NOMO-1 treated with dmso at 0.1 percent for 144 hours (cell line): ENCODE measurements at regions not wholly inside any gene's neighbourhood (a gene's known extent, or its start where the extent isn't known, plus 50 kb on each side); places are given as distances from the start of the nearest gene placed in this dataset.

ENCODE experiments used
- DNase-seq: peaks from one replicate; lab custom pipeline; 2025; ENCODE audit not compliant: unreplicated experiment; lab: John Stamatoyannopoulos, UW

DNA sequence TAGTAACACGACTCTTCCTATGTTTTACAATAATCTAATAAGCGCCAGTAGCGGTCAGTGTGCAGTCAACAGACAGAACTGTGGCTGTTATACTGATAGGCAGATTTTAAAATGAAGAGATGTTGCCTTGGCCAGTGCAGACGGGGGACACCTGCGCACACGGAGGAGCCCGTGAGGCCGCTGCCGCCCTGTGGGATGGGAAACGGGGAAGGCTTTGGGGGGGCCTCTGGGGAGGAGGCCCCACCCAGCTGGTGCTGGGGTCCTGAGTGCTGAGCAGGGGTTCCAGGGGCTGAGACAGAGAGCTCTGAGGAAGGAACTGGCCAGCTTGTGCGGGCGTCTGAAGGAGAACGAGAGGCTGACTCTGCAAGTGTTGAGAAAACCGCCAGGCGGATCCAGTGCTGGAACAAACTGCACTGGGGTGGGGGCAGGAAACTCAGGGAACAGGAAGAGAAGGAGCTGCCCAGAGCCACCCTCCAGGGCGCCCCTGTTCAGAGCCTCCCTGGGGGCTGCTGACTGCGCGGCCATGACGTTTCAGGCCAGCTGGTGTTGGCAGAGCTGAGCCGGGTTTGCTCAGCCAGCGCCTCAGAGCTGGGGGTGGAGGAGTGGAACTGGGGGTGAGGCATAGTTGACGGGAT, 426.4 kb downstream of the TCERG1L start:
- no peak for DNase-seq

DNA sequence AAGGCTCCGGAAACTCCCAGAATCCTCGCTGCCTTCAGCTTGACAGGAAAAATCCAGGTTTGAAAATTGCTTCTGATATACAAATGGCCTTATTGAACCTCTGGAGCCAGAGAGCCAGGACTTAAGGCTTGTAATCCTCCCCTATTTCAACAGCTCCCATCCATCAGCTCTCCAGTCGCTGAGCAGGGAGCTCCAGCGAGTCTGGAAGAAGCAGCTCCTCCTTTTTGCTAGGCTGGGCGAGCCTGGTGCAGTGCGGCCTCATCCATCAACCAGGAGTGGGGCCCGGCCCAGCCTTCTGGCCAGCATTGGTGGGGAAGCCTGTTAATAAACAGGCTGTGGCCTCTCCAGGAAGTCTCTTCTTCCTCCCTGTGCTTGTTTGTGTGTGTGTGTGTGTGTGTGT, 424.4 kb downstream of the TCERG1L start:
- no peak for DNase-seq

DNA sequence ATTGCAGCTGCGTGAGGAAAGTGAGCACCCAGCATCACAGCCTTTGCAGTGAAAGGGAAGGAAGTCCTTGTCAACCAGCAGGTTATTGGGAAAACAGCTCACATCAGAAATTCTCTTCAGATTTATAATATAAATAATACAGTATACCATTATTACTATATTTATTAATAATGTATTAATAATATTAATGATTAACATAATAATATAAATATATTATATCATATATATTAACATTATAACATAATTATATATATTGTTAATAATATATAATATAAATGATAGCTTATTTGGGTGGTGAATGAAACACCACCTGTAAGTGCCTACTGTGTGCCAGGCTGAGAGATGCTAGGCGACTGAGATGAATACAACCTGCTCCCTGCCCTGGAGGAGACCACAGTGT, 423.0 kb downstream of the TCERG1L start:
- no peak for DNase-seq

DNA sequence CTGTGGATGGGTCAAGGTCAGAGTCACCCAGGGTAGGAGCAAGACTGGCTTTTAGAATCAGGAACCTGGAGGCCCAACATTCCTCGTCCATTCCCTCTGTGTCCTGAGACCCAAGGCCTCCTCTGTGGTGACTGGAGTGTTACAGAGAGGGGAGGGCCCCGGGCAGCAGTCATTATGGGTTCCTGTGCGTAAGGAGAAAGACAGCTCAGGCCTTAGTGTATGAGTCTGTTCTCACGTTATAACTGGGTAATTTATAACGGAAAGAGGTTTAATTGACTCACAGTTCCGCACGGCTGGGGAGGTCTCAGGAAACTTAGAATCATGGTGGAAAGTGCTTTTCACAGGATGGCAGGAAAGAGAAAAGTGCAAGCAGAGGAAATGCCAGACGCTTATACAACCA, 422.3 kb downstream of the TCERG1L start:
- no peak for DNase-seq

DNA sequence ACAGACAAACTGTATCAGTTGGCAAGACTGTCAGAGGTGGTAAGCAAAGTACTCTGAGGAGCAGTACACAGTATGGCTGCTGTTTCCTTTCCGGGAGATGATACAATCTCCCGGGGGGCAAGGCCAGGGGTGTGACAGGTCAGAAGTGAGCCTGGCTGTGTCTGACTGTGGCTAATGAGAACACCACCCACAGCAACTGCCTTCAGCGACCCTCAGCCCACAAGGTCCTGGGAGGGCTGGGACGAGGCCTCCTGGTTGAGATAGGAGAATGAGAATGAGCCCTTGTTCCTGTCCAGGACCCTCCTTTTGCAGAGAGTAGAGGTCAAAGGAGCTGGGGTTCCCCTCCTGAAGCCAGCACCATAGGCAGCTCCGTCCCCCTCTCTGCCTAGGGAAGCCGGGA, 421.7 kb downstream of the TCERG1L start:
- DNase-seq, result no peak

DNA sequence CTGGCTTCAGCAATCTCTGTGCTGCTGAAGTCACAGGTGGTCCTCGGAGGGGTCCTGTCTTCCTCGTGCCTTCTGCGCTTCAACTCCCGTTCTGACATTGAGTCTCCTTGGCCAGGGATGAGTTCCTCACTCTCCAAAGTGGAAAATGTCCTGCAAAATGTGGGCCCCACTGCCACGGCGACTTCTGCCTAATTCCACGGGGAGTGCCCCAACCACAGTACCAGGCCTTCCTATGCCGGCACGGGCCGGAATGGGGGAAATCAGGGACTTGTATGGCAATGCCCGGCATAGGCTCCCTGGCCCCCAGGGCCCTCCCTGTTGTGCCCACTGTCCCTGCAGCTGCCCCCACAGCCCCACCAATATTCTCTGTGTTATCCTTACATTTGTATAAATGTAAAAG, 420.5 kb downstream of the TCERG1L start:
- DNase-seq, result no peak

DNA sequence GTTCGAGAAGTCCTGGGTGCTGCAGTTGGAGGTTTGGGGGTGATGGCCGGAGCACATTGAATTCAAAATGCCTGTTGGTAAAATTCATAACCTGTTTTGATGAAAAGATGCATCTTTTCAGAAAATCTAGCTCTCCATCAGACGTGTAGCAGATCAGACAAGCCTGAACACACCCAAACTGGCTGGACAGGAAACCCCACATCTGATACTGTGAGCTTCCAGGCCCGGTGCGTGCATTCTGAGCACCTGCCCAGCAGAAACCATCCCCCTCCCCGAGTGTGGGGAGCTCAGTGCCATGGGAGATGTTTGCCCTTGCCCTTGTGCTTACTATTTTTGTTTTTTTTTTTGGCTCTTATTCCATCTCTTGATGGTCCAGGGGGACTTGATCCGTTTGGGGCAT, 417.1 kb downstream of the TCERG1L start:
- DNase-seq, result no peak

DNA sequence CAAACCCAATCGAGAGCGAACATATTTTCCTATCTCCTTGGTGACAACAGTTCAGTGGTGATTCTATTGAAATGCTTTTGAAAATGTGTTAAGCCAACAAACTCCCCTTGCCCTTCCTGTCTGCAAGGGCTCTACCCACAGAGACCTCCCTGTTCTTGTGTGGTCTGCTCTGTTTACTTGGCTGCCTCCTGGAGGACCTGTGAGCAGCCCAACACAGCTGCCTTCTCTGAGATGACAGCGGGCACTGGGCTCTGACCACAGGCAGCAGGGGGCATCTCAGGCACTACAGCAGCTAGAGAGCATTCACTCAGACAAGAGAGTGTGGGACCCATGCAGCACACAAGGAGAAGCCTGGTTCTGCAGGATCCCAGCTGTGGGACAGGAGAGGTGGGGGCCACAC, 416.4 kb downstream of the TCERG1L start:
- DNase-seq, result no peak

DNA sequence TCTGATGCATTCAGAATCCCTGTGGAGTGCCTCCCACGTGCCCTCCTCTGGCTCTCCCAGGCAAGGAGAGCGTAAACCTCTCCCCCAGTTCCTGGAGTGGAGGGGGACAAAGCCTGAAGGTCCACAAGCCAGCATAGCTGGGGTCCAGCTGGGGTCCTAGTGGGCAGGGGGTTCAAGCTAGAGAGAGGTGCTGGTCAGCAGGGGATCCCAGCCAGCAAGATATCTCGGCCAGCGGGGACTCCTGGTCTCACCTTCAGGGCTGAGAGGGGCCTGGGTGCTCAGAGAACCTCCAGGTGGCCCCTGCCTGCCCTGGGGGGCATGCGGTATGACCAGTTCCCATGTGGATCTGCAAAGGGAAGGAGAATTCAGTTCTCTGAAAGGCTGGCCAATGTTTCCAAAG, 413.7 kb downstream of the TCERG1L start:
- DNase-seq, result no peak

DNA sequence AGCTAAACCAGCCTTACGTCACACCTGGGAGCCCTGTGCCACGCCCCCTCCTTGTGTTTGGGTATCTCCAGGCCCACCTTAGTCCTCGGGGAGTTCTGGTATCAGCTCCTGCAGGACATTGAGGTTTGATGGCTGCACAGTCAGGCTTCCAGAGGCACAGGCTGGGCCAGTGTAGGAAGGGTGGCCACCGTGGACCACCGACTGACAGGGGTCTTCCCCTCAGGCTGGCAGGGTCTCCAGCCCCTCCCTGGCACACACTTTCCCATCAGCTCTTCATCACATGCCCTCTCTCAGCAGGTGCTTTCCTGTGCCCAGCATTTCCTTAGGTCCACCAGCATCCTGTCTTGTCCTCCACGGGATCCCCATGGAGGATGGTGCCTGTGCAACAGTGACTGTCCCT, 413.1 kb downstream of the TCERG1L start:
- no peak for DNase-seq

DNA sequence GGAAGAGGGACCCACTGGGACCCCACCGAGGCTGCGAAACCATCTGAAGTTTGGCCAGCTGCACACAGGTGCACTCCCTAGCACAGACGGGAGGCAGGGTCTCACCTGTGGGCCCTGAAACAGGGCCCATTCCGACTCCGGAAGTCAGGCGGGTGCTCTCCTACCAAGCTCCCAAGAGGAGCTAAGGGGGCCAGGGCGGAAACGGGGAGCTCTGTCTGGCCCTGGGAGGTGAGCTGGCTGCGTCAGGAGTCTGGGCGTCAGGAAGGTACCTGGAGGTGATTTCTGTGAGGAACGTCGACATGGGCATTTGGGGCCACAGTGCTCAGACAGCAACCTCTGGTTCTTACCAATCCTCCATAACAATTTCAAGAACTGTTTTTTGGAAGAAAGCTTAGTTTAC, 411.7 kb downstream of the TCERG1L start:
- no peak for DNase-seq

DNA sequence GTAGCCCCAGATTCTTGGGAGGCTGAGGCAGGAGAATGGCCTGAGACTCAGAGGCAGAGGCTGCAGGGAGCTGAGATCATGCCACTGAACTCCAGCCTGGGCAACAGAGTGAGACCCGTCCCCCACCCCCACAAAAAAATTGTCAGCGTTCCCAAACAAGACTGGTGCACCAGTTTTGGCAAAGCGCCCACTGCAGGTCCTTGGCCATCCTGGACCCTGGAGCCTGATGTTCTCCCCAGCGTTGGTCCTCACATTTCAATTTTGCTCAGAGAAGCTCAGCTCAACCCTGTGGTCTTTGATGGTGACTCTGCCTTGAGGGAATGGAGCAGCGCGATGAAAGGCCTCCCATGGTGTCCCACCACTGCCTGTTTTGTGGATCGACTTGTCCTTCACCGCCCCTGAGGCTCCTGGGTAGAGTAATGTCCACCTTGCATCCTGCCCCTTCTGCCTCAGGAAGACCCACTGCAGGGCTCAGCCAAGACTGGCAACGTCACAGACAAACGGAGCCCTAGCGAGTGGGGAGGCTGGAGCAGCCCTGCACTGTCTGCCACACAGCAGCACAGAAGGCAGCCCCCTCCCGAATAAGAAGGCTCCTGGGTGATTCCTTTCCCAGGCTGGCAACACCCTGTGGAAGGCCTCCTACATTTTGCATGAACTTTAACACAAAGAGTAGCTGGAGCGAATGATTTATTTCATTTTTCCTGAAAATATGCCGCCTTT, 410.9 kb downstream of the TCERG1L start:
- DNase-seq, result no peak

DNA sequence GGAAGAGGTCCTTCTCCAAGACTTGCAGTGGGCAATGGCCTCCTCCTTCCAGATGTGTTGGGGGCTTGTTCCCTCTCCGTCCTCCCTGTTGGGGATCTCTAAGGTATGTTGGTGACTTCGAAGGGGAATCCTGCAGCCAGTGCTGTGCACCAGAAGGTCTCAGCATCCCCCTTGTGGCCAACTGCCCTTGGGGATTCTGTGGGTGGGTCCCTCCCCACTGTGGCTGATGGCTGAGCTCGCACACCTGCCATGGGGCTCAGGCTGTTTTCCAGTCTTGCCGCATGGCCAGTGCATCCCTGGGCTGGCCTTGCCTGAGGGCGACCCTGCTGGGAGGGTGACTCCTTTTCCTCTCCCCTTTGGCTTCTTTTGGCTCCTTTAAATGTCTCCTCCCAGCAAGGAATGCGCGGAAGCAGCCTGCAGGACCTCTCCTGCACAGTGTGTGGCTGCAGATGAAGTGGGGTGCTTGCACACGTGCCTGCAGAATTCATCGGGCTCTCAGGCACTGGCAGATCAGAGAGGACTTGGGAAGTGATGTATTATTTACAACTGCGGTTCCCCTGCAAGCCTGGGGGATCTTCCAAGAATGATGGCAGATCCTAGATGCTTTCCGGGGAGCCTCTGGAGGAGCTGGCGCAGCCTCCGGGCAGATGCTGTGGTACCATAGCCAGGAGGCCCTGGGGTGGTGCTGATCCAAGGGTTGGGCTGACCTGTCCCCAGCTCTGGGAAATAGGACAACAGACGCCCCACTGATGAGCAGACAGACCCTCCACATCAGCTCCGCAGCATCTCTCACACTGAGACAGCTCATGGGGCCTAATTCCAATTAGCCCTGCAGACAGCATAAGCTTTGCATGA, 410.0 kb downstream of the TCERG1L start:
- DNase-seq, result no peak

DNA sequence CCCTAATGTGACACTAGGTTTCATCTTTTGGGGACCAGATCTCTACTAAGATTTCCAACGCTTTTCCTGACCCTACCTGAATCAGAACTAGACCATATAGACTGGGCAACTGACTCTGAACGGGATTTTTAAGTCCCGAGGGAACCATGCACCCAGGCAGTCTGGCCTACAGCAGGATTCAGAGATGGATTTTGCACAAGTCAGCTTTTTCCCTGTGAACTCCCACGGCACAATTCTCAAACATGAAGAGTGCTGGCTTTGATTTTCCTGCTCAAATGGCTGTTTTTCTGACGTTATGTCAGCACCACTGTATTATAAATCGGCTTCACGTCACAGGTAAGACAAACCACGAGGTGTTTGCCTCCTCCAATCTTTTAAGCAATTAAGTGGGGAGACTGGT, 409.1 kb downstream of the TCERG1L start:
- DNase-seq, result no peak

DNA sequence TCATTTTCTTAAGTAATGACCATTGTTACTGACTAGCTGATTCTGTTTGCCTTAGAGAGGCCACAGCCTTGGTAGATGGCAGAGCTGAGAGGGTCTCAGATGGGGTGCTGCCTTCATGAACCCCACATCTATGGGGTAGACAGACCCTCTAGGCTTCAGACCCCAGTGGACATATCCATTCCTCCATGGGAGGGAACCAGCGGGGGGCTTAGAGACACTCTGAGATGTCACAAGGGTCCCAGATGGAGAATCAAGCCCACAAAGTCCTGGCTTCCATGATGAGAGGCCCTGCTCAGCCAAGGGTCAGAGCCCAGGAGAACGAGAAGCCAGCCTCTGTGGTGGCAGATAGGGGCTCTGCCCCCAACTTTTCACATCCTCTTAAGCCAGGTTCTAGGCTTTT, 408.6 kb downstream of the TCERG1L start:
- DNase-seq, result no peak

DNA sequence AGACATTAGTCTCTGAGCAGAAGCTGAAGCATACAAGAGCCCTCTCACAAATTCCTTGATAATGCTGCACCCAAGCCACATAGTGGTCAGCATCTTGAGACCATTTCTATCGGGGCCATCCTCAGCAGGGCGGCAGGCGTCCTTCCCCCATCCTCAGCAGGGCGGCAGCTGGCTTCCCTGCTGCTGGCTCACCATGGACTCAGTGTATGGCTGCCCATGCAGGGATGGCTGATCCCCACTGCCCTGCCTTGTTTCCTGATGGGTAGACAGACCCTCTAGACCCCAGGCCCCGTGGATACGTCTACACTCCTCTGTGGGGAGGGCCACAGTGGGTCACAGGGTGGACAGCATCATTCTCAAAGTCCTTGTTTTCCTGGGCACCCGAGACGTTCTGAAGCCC, 406.8 kb downstream of the TCERG1L start:
- no peak for DNase-seq

DNA sequence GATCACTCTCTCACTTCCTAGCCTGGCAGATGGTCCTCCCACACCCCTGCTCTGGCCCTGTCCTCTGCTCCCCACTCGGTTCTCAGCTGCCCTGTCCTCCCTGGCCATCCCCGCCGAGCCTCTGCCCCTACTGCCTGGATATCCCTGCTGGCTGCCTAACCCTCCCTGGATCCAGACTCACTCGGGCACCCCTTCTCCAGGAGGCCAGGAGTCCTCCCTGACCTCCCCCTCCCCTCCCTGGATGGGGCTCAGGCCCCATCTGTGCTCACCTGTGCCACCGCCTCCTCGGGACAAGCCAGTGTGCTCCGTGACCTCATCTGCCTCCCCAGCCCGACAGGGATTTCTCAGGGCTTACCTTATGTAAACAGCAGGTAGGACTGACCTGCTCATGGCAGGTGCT, 406.1 kb downstream of the TCERG1L start:
- no peak for DNase-seq

DNA sequence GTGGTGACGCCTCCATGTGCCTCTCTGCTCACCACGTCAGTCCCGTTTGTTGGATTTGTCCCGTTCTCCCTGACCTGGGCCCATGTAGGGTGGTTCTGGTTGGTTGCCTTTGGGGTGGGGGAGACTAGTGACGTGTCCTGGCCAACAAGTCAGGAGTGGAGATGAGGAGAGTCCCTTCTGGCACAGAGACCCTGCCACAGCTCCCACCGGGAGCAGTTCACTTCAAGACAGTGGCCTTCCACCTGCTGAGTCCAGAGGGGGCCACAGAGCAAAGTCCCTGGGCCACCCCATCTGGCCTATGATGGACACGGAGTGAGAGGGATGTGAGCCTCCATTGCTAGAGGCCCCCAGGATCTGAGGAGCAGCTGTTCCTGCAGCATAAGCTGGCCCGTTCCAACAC, 405.6 kb downstream of the TCERG1L start:
- DNase-seq, result no peak

DNA sequence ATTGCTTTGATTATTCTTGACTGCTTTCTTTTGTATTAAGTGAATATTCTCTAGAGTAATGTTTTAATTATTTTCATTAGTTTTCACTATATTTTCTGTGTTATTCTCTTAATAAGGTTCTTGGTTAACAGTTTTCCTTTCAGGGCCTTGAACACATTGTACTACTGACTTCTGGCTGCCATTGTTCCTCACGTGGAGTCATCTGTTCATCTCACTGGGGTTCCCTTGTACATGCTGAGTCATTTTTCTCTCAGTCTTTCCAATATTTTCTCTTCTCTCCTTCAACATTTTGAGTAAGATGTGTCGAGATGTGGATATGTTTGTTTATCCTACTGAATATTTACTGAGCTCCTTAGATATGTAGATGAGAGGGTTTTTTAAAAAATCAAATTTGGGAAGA, 400.7 kb downstream of the TCERG1L start:
- DNase-seq, result no peak

DNA sequence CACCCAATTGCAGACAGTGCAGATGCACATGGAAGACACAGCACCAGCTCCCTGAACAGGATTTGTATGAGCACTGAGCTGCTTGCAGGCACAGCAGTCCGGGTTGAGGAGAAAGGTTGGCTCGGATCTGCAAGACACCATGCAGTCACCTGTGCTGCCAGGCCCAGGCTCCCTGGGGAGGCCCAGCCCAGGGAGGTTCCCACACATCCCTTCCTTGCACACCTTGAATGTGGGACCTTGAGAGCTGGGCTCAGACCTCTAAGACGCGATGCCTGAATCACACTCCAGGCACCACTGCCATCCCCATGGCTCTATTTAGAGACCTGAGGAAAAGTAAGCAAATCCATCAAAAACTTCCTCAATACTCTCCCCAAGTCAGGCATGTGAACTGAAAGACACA, 397.7 kb downstream of the TCERG1L start:
- DNase-seq, result no peak

DNA sequence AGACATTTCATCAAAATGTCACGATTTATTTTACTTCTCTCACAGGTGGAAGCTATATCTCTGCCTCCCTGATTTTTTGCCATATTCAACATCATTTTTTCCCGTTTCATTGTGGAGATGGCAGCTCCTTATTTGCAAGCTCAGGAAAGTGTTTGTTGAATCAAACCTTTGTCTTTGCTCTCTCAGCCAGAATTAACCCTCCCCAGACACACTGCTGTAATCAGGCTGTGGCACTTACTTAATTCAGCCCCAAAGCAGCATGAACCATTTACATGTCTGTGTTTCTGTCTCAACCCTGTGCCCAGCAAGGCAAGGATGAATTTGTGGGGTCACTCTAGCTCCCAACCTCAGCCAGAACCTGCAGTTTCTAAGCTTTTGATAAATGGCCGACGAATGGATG, 397.2 kb downstream of the TCERG1L start:
- no peak for DNase-seq

DNA sequence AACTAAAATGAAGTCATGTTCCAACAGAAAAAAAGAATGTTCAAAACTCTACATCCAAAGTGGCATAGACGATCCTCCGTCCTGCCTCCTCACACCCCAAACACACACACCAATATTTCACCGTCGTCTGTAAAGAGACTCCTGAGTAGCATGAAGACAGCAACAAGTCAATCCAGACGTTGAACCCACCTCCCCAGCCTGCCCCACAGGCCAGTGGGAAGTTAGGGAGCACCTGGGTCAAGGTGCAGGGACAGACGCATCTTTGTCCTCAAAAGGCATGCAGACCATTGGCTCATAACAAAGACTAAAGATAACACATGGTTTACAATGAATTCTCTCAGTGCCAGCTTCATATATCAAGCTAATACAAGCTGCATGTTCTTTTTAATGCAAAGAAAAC, 396.5 kb downstream of the TCERG1L start:
- DNase-seq, result no peak
